Stimulated activated naive CD8-positive, alpha-beta T cell treated with anti-CD3 and anti-CD28 coated beads, Interleukin-15, Interleukin-2, amounts not matched to agents 100 ng/mL and 50 ng/mL, for 24 hours (primary cell): ENCODE measurements at regions not wholly inside any gene's neighbourhood (a gene's known extent, or its start where the extent isn't known, plus 50 kb on each side); places are given as distances from the start of the nearest gene placed in this dataset.

Experiments used
- H3K27ac Mint-ChIP-seq: one replicate; pipeline ENCODE4 v1.8.0; 2021; ENCODE audit warnings: mild to moderate bottlenecking, mixed read lengths
- H3K27me3 Mint-ChIP-seq: one replicate; pipeline ENCODE4 v1.8.0; 2021; ENCODE audit warnings: mixed read lengths
- H3K36me3 Mint-ChIP-seq: one replicate; pipeline ENCODE4 v1.8.0; 2021; ENCODE audit warnings: low read depth, mixed read lengths
- H3K4me1 Mint-ChIP-seq: one replicate; pipeline ENCODE4 v1.8.0; 2021; ENCODE audit warnings: low read depth, mixed read lengths
- H3K4me3 Mint-ChIP-seq: one replicate; pipeline ENCODE4 v1.8.0; 2021; ENCODE audit warnings: mild to moderate bottlenecking, mixed read lengths
- H3K9me3 Mint-ChIP-seq: one replicate; pipeline ENCODE4 v1.8.0; 2021; ENCODE audit warnings: mixed read lengths

DNA sequence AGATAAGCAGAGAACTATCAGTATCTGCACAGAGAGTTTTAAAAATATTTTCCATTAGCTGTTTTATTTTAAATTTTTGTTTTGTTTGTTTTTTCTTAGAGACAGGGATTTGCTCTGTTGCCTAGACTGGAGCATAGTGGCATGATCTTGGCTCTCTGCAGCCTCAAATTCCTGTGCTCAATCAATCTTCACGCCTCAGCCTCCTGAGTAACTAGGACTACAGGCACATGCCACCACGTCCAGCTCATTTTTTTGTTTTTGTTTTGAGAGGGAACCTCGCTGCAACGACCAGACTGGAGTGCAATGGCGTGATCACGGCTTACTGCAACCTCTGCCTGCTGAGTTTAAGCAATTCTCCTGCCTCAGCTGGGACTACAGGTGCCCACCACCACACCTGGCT lies 138.2 kb upstream of the LPAR1 start:
- Mint-ChIP-seq H3K9me3 (peaks cover 1% of the 10 kb centered on the region), H3K4me1 (no peaks in the 10 kb centered on the region), H3K27me3 (no peaks in the 10 kb centered on the region), H3K4me3 (no peak overlapping the region), H3K27ac (no peak overlapping the region), H3K36me3 (no peaks in the 10 kb centered on the region)

DNA sequence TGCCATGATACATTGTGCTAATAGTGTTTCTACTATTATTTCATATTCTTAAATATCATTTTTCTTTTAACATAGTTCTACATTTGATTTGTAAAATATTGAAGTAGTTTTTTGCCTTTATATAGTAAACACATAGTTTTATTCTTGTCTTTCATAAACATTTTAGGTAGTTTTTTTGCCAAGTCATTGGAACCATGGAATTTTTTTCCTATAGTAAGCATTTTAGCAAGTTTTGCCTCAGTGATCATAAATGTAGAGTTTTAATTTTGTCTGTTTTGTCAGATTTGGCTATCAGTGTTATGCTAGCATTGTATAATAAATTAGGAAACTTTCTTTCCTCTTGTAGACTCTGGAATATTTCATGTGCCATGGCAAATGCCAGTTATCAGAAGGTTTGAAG lies 137.1 kb upstream of the LPAR1 start:
- Mint-ChIP-seq H3K4me3 (no peak overlapping the region), H3K27ac (no peak overlapping the region)

DNA sequence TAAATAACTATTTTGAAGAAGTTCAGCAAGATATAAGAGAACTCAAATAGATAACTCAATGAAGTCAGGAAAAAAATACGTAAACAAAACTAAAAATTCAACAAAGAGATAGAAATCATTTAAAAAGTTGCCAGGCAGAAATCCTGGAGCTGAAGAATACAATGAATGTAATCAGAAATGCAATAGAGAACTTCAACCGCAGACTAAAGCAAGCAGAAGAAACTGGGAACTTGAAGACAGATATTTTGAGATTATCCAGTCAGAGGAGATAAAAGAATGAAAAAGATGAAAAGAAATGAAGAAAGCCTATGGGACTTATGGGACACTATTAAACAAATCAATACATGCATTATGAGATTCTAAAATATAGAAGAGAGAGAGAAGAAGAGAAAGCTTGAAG lies 129.1 kb upstream of the LPAR1 start:
- no peaks in the 10 kb centered on the region for H3K4me1 Mint-ChIP-seq
- H3K27me3 Mint-ChIP-seq: peaks cover 4% of the 10 kb centered on the region
- peaks cover 8% of the 10 kb centered on the region for H3K36me3 Mint-ChIP-seq
- H3K27ac Mint-ChIP-seq: no peak overlapping the region
- peaks cover 26% of the 10 kb centered on the region for H3K9me3 Mint-ChIP-seq
- no peak overlapping the region for H3K4me3 Mint-ChIP-seq

More for the DNA sequence above, 137.1 kb upstream of the LPAR1 start:
- no peaks in the 10 kb centered on the region for H3K4me1 Mint-ChIP-seq
- no peaks in the 10 kb centered on the region for H3K27me3 Mint-ChIP-seq
- peaks cover 4% of the 10 kb centered on the region for H3K9me3 Mint-ChIP-seq
- no peaks in the 10 kb centered on the region for H3K36me3 Mint-ChIP-seq

DNA sequence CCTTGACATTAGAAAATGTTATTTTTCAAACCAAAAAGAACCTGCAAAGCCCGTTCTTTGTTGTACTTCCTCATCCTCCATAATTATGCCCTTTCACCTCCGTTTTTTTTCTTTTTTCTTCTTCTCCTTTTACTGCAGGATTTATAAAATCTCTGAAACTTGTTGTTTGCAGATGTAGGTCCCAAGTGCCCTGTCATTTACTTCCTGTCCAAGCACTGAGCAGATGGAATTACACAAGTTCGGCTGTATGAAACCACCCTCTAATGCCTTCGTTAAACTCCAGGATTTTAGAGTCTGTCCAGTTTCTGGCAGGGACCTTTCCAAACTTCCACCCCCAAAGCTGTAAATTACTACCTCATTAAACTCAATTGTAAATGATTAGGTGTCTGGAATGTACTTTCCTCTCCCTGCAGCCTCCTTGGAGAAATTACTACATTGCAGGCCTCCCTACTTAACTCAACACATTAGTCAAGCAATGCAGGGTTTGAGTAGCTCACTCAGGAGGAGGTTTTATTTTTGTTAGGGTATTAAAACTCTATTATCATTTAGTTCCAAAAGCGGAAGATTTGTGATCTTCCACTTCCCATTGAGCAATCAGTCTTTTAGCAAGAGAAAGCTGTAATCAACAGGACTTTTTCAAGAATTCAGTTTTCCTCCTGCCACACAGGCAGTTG lies 125.6 kb upstream of the LPAR1 start:
- Mint-ChIP-seq H3K4me1 (no peaks in the 10 kb centered on the region), H3K27ac (no peak overlapping the region), H3K27me3 (peaks cover 4% of the 10 kb centered on the region), H3K36me3 (peaks cover 8% of the 10 kb centered on the region), H3K4me3 (no peak overlapping the region), H3K9me3 (peaks cover 22% of the 10 kb centered on the region)

DNA sequence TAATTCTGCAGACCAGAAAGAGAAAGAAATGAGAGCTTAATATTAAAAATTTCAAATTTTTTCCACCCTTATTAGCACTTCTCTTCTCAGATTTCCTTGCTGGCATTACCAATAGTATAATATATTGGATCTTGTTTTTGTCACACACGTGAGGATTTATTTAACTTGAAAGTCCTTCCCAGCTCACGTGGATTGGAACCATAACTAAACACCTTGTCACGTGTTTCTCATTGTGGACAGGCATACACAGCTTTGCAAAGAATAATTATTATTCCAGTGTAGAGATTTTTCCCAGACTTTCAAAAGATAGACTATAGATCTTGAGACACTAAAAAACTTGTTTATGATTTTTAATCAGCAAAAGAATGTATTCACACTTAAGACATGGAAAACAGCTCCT lies 123.8 kb upstream of the LPAR1 start:
- Mint-ChIP-seq H3K27me3 (peaks cover 4% of the 10 kb centered on the region), H3K36me3 (peaks cover 2% of the 10 kb centered on the region), H3K4me3 (no peak overlapping the region), H3K27ac (no peak overlapping the region), H3K4me1 (no peaks in the 10 kb centered on the region), H3K9me3 (peaks cover 12% of the 10 kb centered on the region)

DNA sequence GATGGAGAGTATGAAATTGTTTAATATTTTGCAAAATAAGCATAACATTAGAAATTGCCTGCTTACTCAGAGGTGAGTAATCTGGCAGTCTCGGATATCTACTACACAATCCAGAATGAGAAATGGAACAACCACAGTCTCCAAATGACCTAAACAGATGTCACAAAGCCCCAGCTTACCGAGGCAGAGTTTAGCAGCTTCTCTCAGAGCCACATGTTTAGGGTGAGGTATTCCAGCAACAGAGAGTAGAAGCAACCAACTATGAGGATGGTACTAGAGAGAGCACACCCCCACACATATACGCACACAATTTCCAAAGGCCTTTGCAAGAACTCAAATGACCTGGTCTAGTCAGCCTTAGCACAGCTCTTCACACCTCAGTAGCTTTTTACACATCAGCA lies 122.7 kb upstream of the LPAR1 start:
- Mint-ChIP-seq H3K4me3 (no peak overlapping the region), H3K9me3 (peaks cover 8% of the 10 kb centered on the region), H3K27ac (no peak overlapping the region), H3K36me3 (no peaks in the 10 kb centered on the region), H3K27me3 (peaks cover 4% of the 10 kb centered on the region), H3K4me1 (no peaks in the 10 kb centered on the region)

DNA sequence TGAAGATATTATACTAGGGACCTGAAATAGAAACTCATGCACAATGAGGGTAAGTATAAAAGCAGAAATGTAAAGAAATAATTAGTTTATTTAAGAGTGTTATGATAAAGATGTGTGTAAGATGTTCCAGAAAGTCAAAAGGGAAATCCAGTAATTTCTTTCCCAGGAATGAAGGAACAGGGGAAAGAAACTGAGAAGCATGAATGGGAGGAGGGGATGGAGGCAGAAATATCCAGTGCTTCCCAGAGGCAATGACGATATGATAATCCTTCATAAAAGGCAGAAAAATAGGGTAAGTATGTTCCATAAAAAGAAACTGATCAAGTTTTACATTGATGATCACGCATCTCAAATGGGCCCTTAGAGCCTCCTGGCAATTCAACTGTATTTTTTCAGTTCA lies 120.7 kb upstream of the LPAR1 start:
- H3K27ac Mint-ChIP-seq: no peak overlapping the region
- H3K4me1 Mint-ChIP-seq: no peaks in the 10 kb centered on the region
- H3K9me3 Mint-ChIP-seq: no peaks in the 10 kb centered on the region
- H3K4me3 Mint-ChIP-seq: no peak overlapping the region
- H3K36me3 Mint-ChIP-seq: no peaks in the 10 kb centered on the region
- no peaks in the 10 kb centered on the region for H3K27me3 Mint-ChIP-seq

DNA sequence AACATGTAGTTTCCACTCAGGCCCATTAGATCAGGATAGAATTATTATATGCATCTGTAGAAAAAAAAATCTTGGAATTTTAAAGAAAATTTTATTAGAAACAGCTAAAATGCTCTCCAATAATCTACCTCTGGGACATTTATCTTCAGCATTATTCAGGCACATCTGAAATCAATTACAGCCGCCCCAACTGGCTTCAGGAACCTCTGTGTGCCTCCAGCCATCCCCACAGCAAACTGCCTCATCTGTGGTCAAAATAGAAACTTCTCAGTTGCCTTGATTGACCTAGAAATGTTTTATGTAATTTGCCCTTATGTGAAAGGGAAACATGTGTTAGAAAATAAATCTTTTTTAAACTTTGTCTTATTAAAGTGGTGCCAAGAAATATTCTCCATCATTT lies 120.1 kb upstream of the LPAR1 start:
- Mint-ChIP-seq H3K9me3 (no peaks in the 10 kb centered on the region), H3K4me3 (no peak overlapping the region)

DNA sequence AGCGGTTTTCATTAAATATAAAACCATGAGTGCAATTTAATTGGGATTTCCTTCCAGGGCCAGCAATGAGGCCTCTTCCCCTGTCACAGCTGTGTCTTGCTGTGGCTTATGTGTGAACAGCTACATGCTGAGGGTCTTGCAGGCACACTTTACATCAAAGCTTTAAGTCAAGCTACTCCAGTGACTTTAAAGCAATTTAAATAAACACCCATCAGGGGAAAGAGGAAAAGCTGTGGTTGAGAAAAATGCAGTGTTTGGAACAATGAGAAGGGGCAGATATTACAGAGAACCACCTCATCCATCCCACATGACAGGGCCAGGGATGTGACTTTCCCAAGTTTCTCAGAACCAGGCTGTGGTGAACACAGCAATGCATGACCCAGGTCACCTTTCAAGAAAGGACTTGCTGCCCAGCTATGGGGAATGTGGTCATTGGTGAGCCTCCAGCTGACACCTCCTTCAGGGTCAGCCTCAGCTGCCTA lies 115.9 kb upstream of the LPAR1 start:
- H3K4me3 Mint-ChIP-seq: no peak overlapping the region
- H3K27me3 Mint-ChIP-seq: peaks cover 4% of the 10 kb centered on the region
- H3K27ac Mint-ChIP-seq: no peak overlapping the region
- no peaks in the 10 kb centered on the region for H3K36me3 Mint-ChIP-seq
- no peaks in the 10 kb centered on the region for H3K4me1 Mint-ChIP-seq
- H3K9me3 Mint-ChIP-seq: no peaks in the 10 kb centered on the region

More for the DNA sequence above, 120.1 kb upstream of the LPAR1 start:
- Mint-ChIP-seq H3K4me1 (no peaks in the 10 kb centered on the region), H3K27me3 (no peaks in the 10 kb centered on the region), H3K36me3 (no peaks in the 10 kb centered on the region), H3K27ac (no peak overlapping the region)

DNA sequence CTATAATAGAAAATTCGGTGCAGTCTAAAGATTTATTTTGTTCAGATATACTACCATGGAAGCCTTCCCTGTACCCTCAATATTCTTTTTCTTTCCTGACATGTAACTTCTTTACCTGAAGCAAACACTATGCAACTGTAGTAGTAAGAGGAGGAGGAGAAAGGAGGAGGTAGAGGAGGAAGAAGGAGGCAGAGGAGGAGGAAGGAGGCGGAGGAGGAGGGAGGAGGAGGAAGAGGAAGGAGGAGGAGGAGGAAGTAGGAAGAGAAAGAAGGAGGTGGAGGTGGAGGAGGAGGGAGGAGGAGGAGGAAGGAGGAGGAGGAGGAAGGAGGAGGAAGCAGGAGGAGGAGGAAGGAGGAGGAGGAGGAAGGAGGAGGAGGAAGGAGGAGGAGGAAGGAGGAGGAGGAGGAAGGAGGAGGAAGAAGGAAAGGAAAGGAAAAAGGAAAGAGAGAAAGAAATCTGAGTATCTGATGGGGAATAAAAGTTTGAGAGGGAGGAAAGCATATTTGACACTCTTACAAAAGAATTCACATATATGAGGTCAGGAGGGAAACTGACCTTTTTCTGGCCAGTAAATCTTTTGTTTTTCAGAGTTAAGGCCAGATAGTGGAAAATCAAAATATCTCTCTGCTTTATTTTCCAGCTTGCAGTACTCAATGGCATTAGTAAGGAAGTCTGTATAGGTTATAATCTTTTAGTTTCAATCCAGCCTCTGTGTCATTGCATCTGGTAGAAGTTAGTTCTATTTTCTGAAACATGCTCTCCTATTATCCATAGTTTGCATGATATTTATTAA lies 114.5 kb upstream of the LPAR1 start:
- H3K4me3 Mint-ChIP-seq: no peak overlapping the region
- peaks cover 4% of the 10 kb centered on the region for H3K27me3 Mint-ChIP-seq
- no peaks in the 10 kb centered on the region for H3K9me3 Mint-ChIP-seq
- no peak overlapping the region for H3K27ac Mint-ChIP-seq
- no peaks in the 10 kb centered on the region for H3K4me1 Mint-ChIP-seq
- H3K36me3 Mint-ChIP-seq: no peaks in the 10 kb centered on the region

DNA sequence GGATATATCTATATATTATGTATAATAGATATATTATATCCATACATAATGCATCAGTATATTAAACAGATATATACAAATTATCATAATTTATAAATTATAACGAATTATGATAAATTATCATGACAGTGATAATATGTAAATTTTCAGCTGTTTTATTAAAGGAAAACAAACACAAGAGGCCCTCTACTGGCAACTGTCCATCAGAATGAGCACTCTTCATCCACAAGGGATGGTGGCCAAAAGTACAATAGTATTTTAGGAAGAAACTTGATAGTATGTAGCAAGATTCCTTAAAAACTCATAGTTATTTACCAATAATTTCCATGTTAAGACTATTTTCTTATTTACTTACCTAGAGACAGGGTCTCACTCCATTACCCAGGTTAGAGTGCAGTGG lies 113.3 kb upstream of the LPAR1 start:
- Mint-ChIP-seq H3K4me1 (no peaks in the 10 kb centered on the region), H3K27ac (no peak overlapping the region), H3K36me3 (no peaks in the 10 kb centered on the region), H3K9me3 (no peaks in the 10 kb centered on the region), H3K27me3 (peaks cover 4% of the 10 kb centered on the region), H3K4me3 (no peak overlapping the region)

DNA sequence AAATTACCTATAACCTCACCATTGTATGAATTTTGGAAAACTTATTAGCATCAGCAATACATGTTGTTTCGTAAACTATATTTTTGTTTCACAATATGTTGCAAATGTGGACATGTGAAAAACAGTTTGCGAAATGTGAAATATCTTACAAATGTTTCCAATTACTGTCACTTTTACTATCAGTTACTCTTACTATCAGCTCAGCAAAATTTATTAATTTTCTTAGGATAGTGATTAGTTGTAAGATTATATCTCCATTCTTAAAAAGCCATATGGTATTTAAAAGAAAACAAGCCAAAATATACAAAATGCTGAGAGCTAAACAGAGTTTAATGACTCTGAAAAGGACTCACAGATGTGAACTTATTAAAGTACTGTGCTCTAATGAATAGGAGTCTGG lies 111.9 kb upstream of the LPAR1 start:
- H3K4me3 Mint-ChIP-seq: no peak overlapping the region
- no peaks in the 10 kb centered on the region for H3K36me3 Mint-ChIP-seq
- H3K4me1 Mint-ChIP-seq: no peaks in the 10 kb centered on the region
- peaks cover 4% of the 10 kb centered on the region for H3K27me3 Mint-ChIP-seq
- H3K27ac Mint-ChIP-seq: no peak overlapping the region
- H3K9me3 Mint-ChIP-seq: no peaks in the 10 kb centered on the region

DNA sequence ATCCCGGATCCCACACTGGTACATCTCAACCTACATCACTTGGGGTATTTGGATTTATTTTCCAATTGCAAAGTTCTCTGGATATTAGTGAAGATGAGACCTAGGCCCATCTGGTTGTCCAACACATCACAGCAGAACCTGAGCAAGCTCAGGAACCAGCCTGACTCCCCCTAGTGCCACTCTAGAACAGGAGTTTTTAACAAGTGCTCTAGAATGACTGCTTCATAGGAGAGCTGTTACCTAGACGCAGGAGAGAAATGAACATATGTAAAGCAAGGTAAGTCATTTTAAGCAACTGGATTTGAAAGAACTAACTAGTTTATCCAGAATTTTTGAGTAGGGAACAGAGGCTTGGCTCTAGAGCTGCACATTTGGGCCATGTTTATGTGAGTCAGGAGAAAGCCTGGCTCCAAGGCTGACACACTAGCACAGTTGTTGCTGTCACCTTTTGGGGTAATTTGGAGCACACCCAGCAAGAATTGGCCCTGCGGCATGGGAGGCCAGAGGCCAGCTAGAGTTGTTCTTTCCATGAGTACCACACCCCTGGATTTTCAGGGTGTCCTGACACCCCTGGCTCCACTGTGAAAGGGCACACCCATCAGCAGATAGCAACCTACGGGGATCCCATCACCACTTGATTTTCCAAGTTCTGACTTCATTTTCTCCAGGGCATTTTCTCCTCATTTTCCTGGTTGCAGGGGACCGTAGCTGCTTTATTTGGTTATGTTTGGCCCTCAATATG lies 110.9 kb upstream of the LPAR1 start:
- H3K9me3 Mint-ChIP-seq: no peaks in the 10 kb centered on the region
- no peak overlapping the region for H3K4me3 Mint-ChIP-seq
- no peaks in the 10 kb centered on the region for H3K36me3 Mint-ChIP-seq
- peaks cover 4% of the 10 kb centered on the region for H3K27me3 Mint-ChIP-seq
- H3K4me1 Mint-ChIP-seq: no peaks in the 10 kb centered on the region
- no peak overlapping the region for H3K27ac Mint-ChIP-seq

DNA sequence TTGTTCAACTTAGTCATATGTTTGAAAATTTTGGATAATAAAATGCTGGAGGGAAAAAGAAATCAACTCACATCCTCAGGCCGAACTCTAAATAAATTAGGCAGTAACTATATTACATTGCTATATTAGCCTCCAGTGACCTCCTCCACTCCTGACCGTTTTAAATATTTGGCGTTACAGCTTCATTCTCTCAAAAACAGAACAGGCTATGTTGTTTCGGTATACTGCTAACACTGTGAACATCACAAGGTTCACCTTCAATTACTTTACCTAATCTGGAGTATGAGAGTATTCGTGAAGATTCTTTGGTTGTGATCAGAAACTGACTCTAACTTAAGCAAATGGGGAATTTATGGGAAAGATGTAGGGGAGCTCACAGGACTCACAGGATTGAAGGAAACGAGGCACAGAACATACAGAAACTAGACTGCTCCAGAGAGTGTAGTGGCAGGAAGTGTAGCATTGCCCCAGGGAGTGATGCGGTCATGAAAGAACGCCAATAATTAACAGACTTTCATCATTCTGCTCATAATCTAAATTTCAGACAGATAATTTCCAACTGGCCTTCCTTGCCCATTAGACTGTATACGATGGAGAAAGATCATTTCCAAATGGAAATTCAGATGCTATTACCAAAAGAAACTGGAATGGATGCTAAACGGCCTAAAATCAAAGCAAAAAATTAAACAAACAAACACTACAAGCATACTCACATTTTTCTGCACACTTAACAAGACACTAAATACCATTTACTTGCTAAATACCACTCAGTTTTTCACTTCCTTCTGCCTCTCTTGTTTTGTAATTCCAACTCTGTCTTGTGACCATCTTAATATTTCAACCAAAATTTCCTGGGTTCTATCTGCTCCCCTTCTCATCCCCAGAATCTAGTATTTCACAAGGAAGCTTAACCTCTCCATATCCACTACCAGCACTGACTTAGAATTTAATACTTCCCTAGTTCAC lies 110.1 kb upstream of the LPAR1 start:
- H3K27me3 Mint-ChIP-seq: peaks cover 4% of the 10 kb centered on the region
- no peaks in the 10 kb centered on the region for H3K9me3 Mint-ChIP-seq
- H3K4me3 Mint-ChIP-seq: no peak overlapping the region
- H3K4me1 Mint-ChIP-seq: no peaks in the 10 kb centered on the region
- no peaks in the 10 kb centered on the region for H3K36me3 Mint-ChIP-seq
- H3K27ac Mint-ChIP-seq: no peak overlapping the region
